ENCODE measurements at regions not wholly inside any gene's neighbourhood (a gene's known extent, or its start where the extent isn't known, plus 50 kb on each side); places are given as distances from the start of the nearest gene placed in this dataset.
"Not testable (repeated sequence)": the region's sequence is repeated elsewhere in the genome, so short reads cannot be mapped to it uniquely, and the experiment has no call there.

DNA sequence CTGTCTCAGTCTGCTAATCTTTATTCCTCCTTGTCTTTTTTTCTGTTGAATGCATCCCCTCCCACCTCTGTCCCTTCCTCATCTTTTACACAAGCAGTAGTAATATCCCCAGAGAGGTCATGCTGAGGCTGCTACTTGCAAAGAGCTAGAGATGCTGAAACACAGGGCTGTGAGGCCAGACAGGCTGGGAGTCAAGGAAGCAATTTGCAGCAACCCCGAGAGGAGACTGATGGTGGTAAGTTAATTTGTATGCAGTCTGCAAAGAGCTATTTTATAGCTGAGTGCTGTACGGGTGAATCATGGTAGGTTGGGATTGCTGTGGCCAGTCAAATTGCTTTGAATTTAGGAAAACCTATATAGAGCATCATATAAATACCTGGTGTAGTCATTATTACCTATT is 90.2 kb upstream of the SLC24A2 start:
- DNase-seq (ENCODE audit: low spot score): no peak

DNA sequence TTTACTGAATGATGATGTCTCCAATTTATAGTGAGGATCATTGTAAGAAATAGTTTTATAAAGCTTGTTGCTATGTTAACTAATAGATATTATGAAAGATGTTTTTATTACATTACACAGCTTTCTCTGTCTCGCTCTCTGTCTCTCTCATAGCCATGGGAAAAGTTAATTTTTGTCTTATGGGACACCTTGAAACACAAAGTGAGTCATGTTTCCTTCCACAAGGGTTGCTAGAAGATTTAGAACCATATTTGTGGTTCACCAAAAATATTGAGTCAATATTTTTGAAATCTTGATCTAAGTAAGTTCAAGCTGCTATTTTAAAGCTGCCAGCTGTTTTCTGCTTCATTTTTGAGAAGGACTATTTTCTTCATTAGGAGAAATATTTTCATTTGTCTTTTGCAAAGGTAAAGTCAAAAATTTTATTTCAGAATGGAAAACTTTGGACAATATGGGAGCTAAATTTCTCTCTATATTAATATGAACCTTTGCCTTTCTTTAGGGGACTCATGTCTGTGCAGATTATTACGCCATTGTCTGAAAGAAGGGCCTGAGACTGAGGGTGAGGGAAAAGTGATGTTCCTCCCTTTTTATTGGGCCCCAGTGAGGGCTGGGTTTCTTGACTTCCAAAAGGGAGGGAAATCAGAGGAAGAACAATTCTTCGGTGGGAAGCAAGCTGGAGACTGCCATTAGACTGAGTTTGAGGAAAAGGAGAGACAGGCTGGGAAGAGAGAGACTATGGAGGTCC is 87.9 kb upstream of the SLC24A2 start:
- no peak for DNase-seq (ENCODE audit: low spot score)

DNA sequence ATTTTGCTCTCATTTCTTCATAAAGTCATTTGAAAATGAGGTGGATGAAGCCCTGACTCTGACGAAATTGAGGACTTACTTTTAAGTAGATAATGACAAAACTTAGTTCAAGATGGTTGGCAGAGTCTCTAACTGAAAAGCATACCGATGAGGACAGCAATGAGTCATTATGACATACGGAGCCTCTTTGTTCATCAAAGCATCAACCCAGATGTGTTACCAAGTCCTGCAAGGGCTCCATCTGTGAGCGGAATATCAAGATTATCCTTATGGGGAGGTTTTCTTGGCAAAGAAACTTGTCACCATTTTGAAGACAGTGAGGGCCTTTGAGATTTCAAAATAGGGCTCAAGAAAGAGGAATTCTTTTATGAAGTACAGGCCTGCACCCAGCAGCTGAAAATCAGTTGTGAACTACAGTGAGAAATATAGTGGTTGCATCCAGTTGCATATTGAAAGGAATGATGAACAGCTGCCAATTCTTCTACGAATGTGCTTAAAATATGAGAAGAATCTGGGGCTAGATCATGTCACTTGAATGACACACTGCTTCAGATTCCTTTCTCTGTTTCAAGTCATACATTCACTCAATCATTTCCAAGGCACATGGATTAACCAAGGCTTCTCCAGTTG is 86.6 kb upstream of the SLC24A2 start:
- DNase-seq (ENCODE audit: low spot score): no peak

DNA sequence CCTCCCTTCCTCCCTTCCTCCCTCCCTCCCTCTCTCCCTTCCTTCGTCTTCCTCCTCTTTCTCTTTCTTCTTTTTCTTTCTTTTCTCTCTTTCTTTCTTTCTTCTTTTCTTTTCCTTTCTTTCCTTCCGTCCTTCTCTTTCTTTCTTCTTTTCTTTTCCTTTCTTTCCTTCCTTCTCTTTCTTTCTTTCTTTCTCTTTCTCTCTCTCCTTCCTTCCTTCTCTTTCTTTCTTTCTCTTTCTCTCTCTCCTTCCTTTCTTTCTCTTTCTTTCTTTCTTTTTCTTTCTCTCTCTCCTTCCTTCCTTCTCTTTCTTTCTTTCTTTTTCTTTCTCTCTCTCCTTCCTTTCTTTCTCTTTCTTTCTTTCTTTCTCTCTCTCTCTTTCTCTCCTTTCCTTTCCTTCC is 84.4 kb upstream of the SLC24A2 start:
- DNase-seq (ENCODE audit: low spot score): not testable (repeated sequence)

DNA sequence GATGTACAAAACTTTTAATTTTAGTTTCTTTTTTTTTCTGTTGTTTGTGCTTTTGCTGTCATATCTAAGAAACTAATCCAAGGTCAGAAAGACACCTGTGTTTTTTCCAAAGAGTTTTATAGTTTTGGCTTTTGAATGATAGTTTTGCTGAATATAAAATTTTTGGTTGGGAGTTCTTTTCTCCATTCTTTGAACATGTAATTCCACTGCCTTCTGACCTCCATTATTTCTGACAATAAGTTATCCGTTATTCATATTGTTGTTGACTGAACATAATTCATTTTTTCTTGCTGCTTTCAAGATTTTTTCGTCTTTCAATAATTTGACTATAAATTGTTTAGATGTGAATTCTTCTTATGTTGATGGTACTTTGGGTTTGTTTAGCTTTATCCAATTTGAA is 82.2 kb upstream of the SLC24A2 start:
- no peak for DNase-seq (ENCODE audit: low spot score)

DNA sequence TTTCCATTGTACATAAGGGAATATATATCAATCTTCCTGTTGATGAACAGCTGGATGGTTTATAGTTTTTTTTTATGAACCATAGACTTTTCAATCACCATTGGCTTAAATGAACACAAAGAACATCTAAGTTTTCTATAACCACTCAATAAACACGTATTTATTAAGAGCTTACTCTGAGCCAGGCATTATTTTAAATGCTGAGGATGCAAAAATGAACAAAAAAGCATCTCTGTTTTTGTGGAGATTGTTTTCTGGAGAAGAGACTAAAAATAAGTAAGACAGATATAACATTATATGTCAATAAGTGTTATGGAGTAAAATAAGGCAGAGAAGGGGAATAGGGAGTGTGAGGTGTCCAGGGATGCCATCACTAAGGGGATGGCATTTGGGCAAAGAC is 52.1 kb upstream of the SLC24A2 start:
- no peak for DNase-seq (ENCODE audit: low spot score)

Small RNA genes lying in the stretch of these regions (small RNA-seq; reads per million reads assigned to genes)
- gene AL158077.1: 0 reads per million in 2 experiments

Measured in SK-N-DZ (cell line).